DND-41 (cell line): ENCODE measurements at regions not wholly inside any gene's neighbourhood (a gene's known extent, or its start where the extent isn't known, plus 50 kb on each side); places are given as distances from the start of the nearest gene placed in this dataset.

ENCODE experiments used
- EZH2 ChIP-seq: IDR thresholded peaks from 3 replicates; pipeline ENCODE4 v1.6.1; 2012; ENCODE audit warnings: borderline replicate concordance, low read depth, mild to moderate bottlenecking, moderate library complexity, low read length, inconsistent platforms; ENCODE audit not compliant: severe bottlenecking
- TF ChIP-seq, protein P1 (sequence below): IDR thresholded peaks from 2 replicates; pipeline ENCODE4 v1.5.1; 2012; ENCODE audit warnings: borderline replicate concordance, low read length, moderate library complexity, mild to moderate bottlenecking; ENCODE audit not compliant: poor library complexity, severe bottlenecking; ENCODE audit errors: extremely low read depth

DNA sequence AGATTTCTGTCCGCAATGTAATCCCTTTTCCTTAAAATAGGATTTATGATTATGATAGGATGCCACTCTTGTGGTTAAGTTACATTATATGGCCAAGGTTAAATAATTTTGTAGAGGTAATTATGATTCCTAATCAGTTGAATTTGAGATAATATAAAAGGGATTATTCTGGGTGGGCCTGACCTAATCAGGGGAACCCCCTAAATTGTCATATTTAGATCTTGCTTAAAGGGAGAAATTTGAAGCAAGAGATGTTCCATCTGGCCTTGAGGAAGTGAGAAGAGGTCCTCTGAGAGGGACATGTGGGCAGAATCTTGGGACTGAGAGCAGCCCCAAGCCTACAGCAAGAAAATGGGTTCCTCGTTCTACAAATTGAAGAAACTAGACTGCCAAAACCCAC is 1550.1 kb upstream of the TENM4 start:
- TF ChIP-seq, protein P1, sequence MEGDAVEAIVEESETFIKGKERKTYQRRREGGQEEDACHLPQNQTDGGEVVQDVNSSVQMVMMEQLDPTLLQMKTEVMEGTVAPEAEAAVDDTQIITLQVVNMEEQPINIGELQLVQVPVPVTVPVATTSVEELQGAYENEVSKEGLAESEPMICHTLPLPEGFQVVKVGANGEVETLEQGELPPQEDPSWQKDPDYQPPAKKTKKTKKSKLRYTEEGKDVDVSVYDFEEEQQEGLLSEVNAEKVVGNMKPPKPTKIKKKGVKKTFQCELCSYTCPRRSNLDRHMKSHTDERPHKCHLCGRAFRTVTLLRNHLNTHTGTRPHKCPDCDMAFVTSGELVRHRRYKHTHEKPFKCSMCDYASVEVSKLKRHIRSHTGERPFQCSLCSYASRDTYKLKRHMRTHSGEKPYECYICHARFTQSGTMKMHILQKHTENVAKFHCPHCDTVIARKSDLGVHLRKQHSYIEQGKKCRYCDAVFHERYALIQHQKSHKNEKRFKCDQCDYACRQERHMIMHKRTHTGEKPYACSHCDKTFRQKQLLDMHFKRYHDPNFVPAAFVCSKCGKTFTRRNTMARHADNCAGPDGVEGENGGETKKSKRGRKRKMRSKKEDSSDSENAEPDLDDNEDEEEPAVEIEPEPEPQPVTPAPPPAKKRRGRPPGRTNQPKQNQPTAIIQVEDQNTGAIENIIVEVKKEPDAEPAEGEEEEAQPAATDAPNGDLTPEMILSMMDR, result no peak
- no peak for TF ChIP-seq EZH2
